ENCODE measurements at regions not wholly inside any gene's neighbourhood (a gene's known extent, or its start where the extent isn't known, plus 50 kb on each side); places are given as distances from the start of the nearest gene placed in this dataset.

GRCh38 chr13:80923907-80924306, 583.0 kb upstream of the SPRY2 start:
- no peak overlapping the region for H2BK15ac ChIP-seq (ENCODE audit: low read depth, low read length)
- no peak overlapping the region for H4K5ac ChIP-seq (ENCODE audit: low read depth, low read length)
- no peak overlapping the region for H2BK20ac ChIP-seq (ENCODE audit: low read depth, low read length)
- no peak overlapping the region for H3K14ac ChIP-seq (replicated peaks; ENCODE audit: low read depth, low read length)
- H2AK5ac ChIP-seq (ENCODE audit: low read depth, low read length): no peak overlapping the region
- in situ Hi-C loops (cut with MboI; ENCODE audit: low sequenced_read_pairs) (no loop called here), dilution Hi-C loops (cut with HindIII; ENCODE audit: low sequenced_read_pairs, unreplicated experiment) (no loop called here), intact Hi-C loops (cut with micrococcal nuclease) (no loop called here)
- H4K20me1 ChIP-seq (ENCODE audit: insufficient read depth, low read length): no peaks in the 10 kb centered on the region
- no CpG with 5 or more reads among the region's 3 CpGs for WGBS, 2 experiments (ENCODE audit: extremely low coverage in 2 of 2, insufficient read length in 1 of 2)
- DNase-seq (no peak), ATAC-seq (ENCODE audit: low read depth) (no peak)
- no peak overlapping the region for H3K18ac ChIP-seq (ENCODE audit: low read depth, low read length)
- no peak overlapping the region for H2BK120ac ChIP-seq (ENCODE audit: low read depth, low read length)
- no peak overlapping the region for H3K4me2 ChIP-seq (ENCODE audit: low read depth, low read length)
- H3K36me3 ChIP-seq (ENCODE audit: control insufficient read depth, insufficient read depth, low read length): no peaks in the 10 kb centered on the region
- no peak overlapping the region for H4K8ac ChIP-seq (ENCODE audit: low read depth in 2 of 2, low read length in 2 of 2)
- H3K56ac ChIP-seq (ENCODE audit: extremely low read depth, insufficient read depth, low read length): no peak overlapping the region
- no TSS peak for BruUV-seq (replicated peaks)
- H3K27me3 ChIP-seq (ENCODE audit: control insufficient read depth, insufficient read depth, low read length): no peaks in the 10 kb centered on the region
- ChIA-PET CTCF (no interaction called here), POLR2A (ENCODE audit: unreplicated experiment) (no interaction called here)
- TF ChIP-seq BHLHE40 (IDR thresholded peaks at IDR 0.05; ENCODE audit: low read depth, low read length) (no peak), MAFK (IDR thresholded peaks at IDR 0.05; ENCODE audit: low read depth, low read length) (no peak), FOS (IDR thresholded peaks at IDR 0.05; ENCODE audit: low read depth, low read length) (no peak)
- no peak overlapping the region for H3K4me3 ChIP-seq (ENCODE audit: insufficient read depth, low read depth, low read length)
- H3K4ac ChIP-seq (ENCODE audit: low read depth, low read length): no peak overlapping the region
- H3K9me1 ChIP-seq (ENCODE audit: insufficient read depth, low read length): no peaks in the 10 kb centered on the region
- H3K9ac ChIP-seq (ENCODE audit: low read depth, low read length): no peak overlapping the region
- no peak overlapping the region for H2AK9ac ChIP-seq (replicated peaks; ENCODE audit: low read depth, low read length, poor library complexity)
- H2BK5ac ChIP-seq (ENCODE audit: low read depth, low read length, poor library complexity, severe bottlenecking): no peak overlapping the region
- H3K23ac ChIP-seq (ENCODE audit: low read depth, low read length): no peak overlapping the region
- H2AFZ ChIP-seq (replicated peaks; ENCODE audit: low read length, poor library complexity): no peak overlapping the region
- no peak overlapping the region for H4K91ac ChIP-seq (ENCODE audit: insufficient read depth, low read depth, low read length)
- peaks cover 4% of the 10 kb centered on the region for H3K9me3 ChIP-seq (ENCODE audit: control insufficient read depth, insufficient read depth, low read length)
- no peaks in the 10 kb centered on the region for H3K79me1 ChIP-seq (ENCODE audit: low read depth in 1 of 2, low read length in 2 of 2)
- H3K4me1 ChIP-seq (ENCODE audit: control insufficient read depth, insufficient read depth, low read length): no peaks in the 10 kb centered on the region
- no peak overlapping the region for H3K27ac ChIP-seq (ENCODE audit: insufficient read depth, low read length)

All from IMR-90 (cell line).